ES-I3 (cell line): ENCODE measurements at regions not wholly inside any gene's neighbourhood (a gene's known extent, or its start where the extent isn't known, plus 50 kb on each side); places are given as distances from the start of the nearest gene placed in this dataset.
"Not testable (repeated sequence)": the region's sequence is repeated elsewhere in the genome, so short reads cannot be mapped to it uniquely, and the experiment has no call there.

Source experiments
- H3K36me3 ChIP-seq: 2 replicates; pipeline ENCODE4 v1.6.1; 2013; ENCODE audit warnings: mild to moderate bottlenecking, low read length, control low read depth, moderate library complexity; ENCODE audit not compliant: insufficient read depth
- H3K4me1 ChIP-seq: 2 replicates; pipeline ENCODE4 v1.6.1; 2013; ENCODE audit warnings: mild to moderate bottlenecking, control low read depth, low read length; ENCODE audit not compliant: insufficient read depth
- H3K9ac ChIP-seq: 2 replicates; pipeline ENCODE4 v1.6.1; 2013; ENCODE audit warnings: low read depth, mild to moderate bottlenecking, low read length, moderate library complexity
- H3K9me3 ChIP-seq: 2 replicates; pipeline ENCODE4 v1.6.1; 2013; ENCODE audit warnings: mild to moderate bottlenecking, low read length, moderate library complexity; ENCODE audit not compliant: control insufficient read depth, insufficient read depth

- Histone ChIP-seq H3K9ac (no peak overlapping the region), H3K9me3 (no peaks in the 10 kb centered on the region), H3K36me3 (no peaks in the 10 kb centered on the region), H3K4me1 (0 out of 2 replicates have a peak, but pooled peaks cover 5% of the 10 kb centered on the region)
Measured at GRCh38 chr20:57818418-57819181, 108.8 kb upstream of the PMEPA1 start.

GRCh38 chr20:57815405-57815804, 105.6 kb upstream of the PMEPA1 start:
- Histone ChIP-seq H3K9ac (no peak overlapping the region), H3K36me3 (no peaks in the 10 kb centered on the region), H3K4me1 (peaks cover 9% of the 10 kb centered on the region; the same call in 1 of the 2 replicates)

GRCh38 chr20:57814529-57814928, 104.7 kb upstream of the PMEPA1 start:
- H3K9ac ChIP-seq: no peak overlapping the region
- H3K9me3 ChIP-seq: no peaks in the 10 kb centered on the region
- no peaks in the 10 kb centered on the region for H3K36me3 ChIP-seq
- peaks cover 9% of the 10 kb centered on the region; the same call in 1 of the 2 replicates for H3K4me1 ChIP-seq

More at GRCh38 chr20:57815405-57815804, 105.6 kb upstream of the PMEPA1 start:
- H3K9me3 ChIP-seq: no peaks in the 10 kb centered on the region

- Histone ChIP-seq H3K9ac (no peak overlapping the region), H3K36me3 (no peaks in the 10 kb centered on the region), H3K9me3 (no peaks in the 10 kb centered on the region), H3K4me1 (peaks cover 12% of the 10 kb centered on the region; the same call in 1 of the 2 replicates)
Measured at GRCh38 chr20:57813509-57814269, 103.9 kb upstream of the PMEPA1 start.

- not testable (repeated sequence) for H3K9me3 ChIP-seq, H3K36me3 ChIP-seq, H3K9ac ChIP-seq
- H3K4me1 ChIP-seq: peaks cover 18% of the 10 kb centered on the region; the same call in 1 of the 2 replicates
Measured at GRCh38 chr20:57812632-57813031, 102.8 kb upstream of the PMEPA1 start.

- H3K36me3 ChIP-seq: no peaks in the 10 kb centered on the region
- no peak overlapping the region for H3K9ac ChIP-seq
- no peaks in the 10 kb centered on the region for H3K9me3 ChIP-seq
- peaks cover 18% of the 10 kb centered on the region; the same call in 1 of the 2 replicates for H3K4me1 ChIP-seq
Measured at GRCh38 chr20:57811374-57812020, 101.7 kb upstream of the PMEPA1 start.

GRCh38 chr20:57810511-57811373, 100.9 kb upstream of the PMEPA1 start:
- H3K9me3 ChIP-seq: no peaks in the 10 kb centered on the region
- peaks cover 18% of the 10 kb centered on the region; the same call in 1 of the 2 replicates for H3K4me1 ChIP-seq
- no peaks in the 10 kb centered on the region for H3K36me3 ChIP-seq
- H3K9ac ChIP-seq: no peak overlapping the region

- Histone ChIP-seq H3K4me1 (peaks cover 18% of the 10 kb centered on the region; the same call in 1 of the 2 replicates), H3K9me3 (no peaks in the 10 kb centered on the region), H3K36me3 (no peaks in the 10 kb centered on the region), H3K9ac (no peak overlapping the region)
Measured at GRCh38 chr20:57809661-57810172, 99.9 kb upstream of the PMEPA1 start.

- Histone ChIP-seq H3K9ac (no peak overlapping the region), H3K4me1 (peaks cover 18% of the 10 kb centered on the region; the same call in 1 of the 2 replicates), H3K9me3 (no peaks in the 10 kb centered on the region), H3K36me3 (no peaks in the 10 kb centered on the region)
Measured at GRCh38 chr20:57809149-57809548, 99.3 kb upstream of the PMEPA1 start.

- Histone ChIP-seq H3K9me3 (no peaks in the 10 kb centered on the region), H3K4me1 (peaks cover 18% of the 10 kb centered on the region; the same call in 1 of the 2 replicates), H3K36me3 (no peaks in the 10 kb centered on the region), H3K9ac (no peak overlapping the region)
Measured at GRCh38 chr20:57808264-57809070, 98.7 kb upstream of the PMEPA1 start.

- Histone ChIP-seq H3K9ac (no peak overlapping the region), H3K9me3 (no peaks in the 10 kb centered on the region)
Measured at GRCh38 chr20:57807401-57808263, 97.8 kb upstream of the PMEPA1 start.

GRCh38 chr20:57806975-57807374, 97.2 kb upstream of the PMEPA1 start:
- peaks cover 18% of the 10 kb centered on the region; the same call in 1 of the 2 replicates for H3K4me1 ChIP-seq
- H3K9me3 ChIP-seq: no peaks in the 10 kb centered on the region
- no peaks in the 10 kb centered on the region for H3K36me3 ChIP-seq
- no peak overlapping the region for H3K9ac ChIP-seq

More at GRCh38 chr20:57807401-57808263, 97.8 kb upstream of the PMEPA1 start:
- H3K36me3 ChIP-seq: no peaks in the 10 kb centered on the region
- H3K4me1 ChIP-seq: peaks cover 18% of the 10 kb centered on the region; the same call in 1 of the 2 replicates
